Prostate gland (tissue), 2 donors: ENCODE measurements at regions not wholly inside any gene's neighbourhood (a gene's known extent, or its start where the extent isn't known, plus 50 kb on each side); places are given as distances from the start of the nearest gene placed in this dataset.

Experiments used
- CTCF ChIP-seq, 4 experiments: fragments of 200-600 bp in 2 of 4; fragments of 450-650 bp in 2 of 4; sonication (generic) in 2 of 4; IDR thresholded peaks; 1 replicate in 3 of 4; 2 replicates in 1 of 4; pipeline ENCODE4 v1.5.1; 2016 to 2019; ENCODE audit warnings: antibody characterized with exemption in 4 of 4, mild to moderate bottlenecking in 2 of 4, moderate library complexity in 2 of 4
- POLR2A ChIP-seq: fragments of 450-650 bp; IDR thresholded peaks from one replicate; pipeline ENCODE4 v1.6.1; 2016; ENCODE audit warnings: antibody characterized with exemption, mild to moderate bottlenecking
- POLR2AphosphoS5 ChIP-seq: sonication (generic); formaldehyde crosslinking; IDR thresholded peaks from one replicate; pipeline ENCODE4 v1.6.1; 2017; ENCODE audit warnings: antibody characterized with exemption

DNA sequence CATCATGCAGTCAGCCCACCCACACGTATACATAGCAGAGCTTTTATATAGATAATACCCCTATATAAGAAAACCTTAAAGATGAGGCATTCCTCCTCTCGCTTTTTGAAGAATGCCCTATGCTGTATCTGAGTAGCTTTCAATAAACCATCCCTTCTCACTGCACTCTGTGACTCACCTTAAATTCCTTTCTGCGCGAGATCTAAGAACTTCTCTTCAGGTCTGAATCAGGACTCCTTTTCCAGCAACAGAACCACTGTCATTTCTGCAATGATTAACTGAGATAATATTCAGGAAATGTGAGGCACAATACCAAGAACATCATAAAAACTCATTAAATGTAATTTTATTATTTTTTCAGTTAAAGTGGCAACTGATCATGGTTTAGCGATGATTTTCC is 76.4 kb upstream of the DCLK2 start:
- no peak for TF ChIP-seq CTCF (IDR thresholded peaks at IDR 0.05)
- TF ChIP-seq POLR2A: no peak
- TF ChIP-seq POLR2AphosphoS5: no peak
